Cardiac fibroblast (primary cell): ENCODE measurements at regions not wholly inside any gene's neighbourhood (a gene's known extent, or its start where the extent isn't known, plus 50 kb on each side); places are given as distances from the start of the nearest gene placed in this dataset.

ENCODE experiments used
- DNase-seq, 2 donors: peaks; one replicate each; pipeline versions ENCODE4 v3.0.0 to v3.0.0-alpha.2; 2010; ENCODE audit warnings: low read depth in 2 of 2
- H3K4me3 ChIP-seq, 2 donors: replicated peaks in 1 of 2; 1 replicate in 1 of 2; 2 replicates in 1 of 2; pipeline ENCODE4 v1.5.1; 2011; ENCODE audit warnings: low read depth in 2 of 2, low read length in 2 of 2, mild to moderate bottlenecking in 2 of 2, moderate library complexity in 1 of 2
- CTCF ChIP-seq: IDR thresholded peaks from one replicate; pipeline ENCODE4 v1.5.1; 2011; ENCODE audit warnings: low read depth, mild to moderate bottlenecking, low read length, inconsistent platforms

GRCh38 chr1:29876441-29876840, 640.1 kb downstream of the PTPRU start:
- TF ChIP-seq CTCF, result no peak
- DNase-seq, result no peak
- H3K4me3 ChIP-seq, result no peak overlapping the region

GRCh38 chr1:29875557-29876028, 639.3 kb downstream of the PTPRU start:
- H3K4me3 ChIP-seq, result no peak overlapping the region
- DNase-seq, result peak in 1 of 2 donors; percentile 19
- TF ChIP-seq CTCF, result no peak

GRCh38 chr1:29870621-29871020, 634.3 kb downstream of the PTPRU start:
- no peak for DNase-seq
- no peak for TF ChIP-seq CTCF

GRCh38 chr1:29869802-29870201, 633.5 kb downstream of the PTPRU start:
- no peak for DNase-seq
- no peak overlapping the region for H3K4me3 ChIP-seq
- no peak for TF ChIP-seq CTCF

More at GRCh38 chr1:29870621-29871020, 634.3 kb downstream of the PTPRU start:
- no peak overlapping the region for H3K4me3 ChIP-seq

GRCh38 chr1:29868944-29869343, 632.6 kb downstream of the PTPRU start:
- no peak for DNase-seq
- no peak overlapping the region for H3K4me3 ChIP-seq
- TF ChIP-seq CTCF, result no peak

- H3K4me3 ChIP-seq, result no peak overlapping the region
- no peak for TF ChIP-seq CTCF
- DNase-seq, result no peak
These were observed 631.8 kb downstream of the PTPRU start for GRCh38 chr1:29868096-29868495.

GRCh38 chr1:29865051-29865450, 628.7 kb downstream of the PTPRU start:
- TF ChIP-seq CTCF, result no peak

More at GRCh38 chr1:29865051-29865450, 628.7 kb downstream of the PTPRU start:
- no peak overlapping the region for H3K4me3 ChIP-seq
- no peak for DNase-seq
